ENCODE measurements at regions not wholly inside any gene's neighbourhood (a gene's known extent, or its start where the extent isn't known, plus 50 kb on each side); places are given as distances from the start of the nearest gene placed in this dataset.

GRCh38 chr10:26939290-26939961 lies 78.7 kb upstream of the ABI1 start:
- Mint-ChIP-seq H3K36me3 (ENCODE audit: insufficient read depth in 1 of 3, low read depth in 3 of 3) (no peaks in the 10 kb centered on the region), H3K4me3 (no peak overlapping the region; a peak in 1 of 5 replicates), H3K27me3 (ENCODE audit: low read depth) (peaks cover 5% of the 10 kb centered on the region), H3K9me3 (no peaks in the 10 kb centered on the region), H3K27ac (peak overlapping the region in 2 of 3 experiments; percentile 76 to 91; a peak in 4 of 7 replicates), H3K4me1 (peaks cover 14 to 18% of the 10 kb centered on the region in 2 experiments)
- Histone ChIP-seq H4K5ac (ENCODE audit: insufficient read length, low read depth, low read length) (no peak overlapping the region), H2BK120ac (ENCODE audit: low read depth, low read length, poor library complexity, severe bottlenecking) (no peak overlapping the region), H2BK12ac (ENCODE audit: insufficient read length, low read depth, low read length) (no peak overlapping the region), H2BK5ac (ENCODE audit: insufficient read length, low read length) (no peak overlapping the region), H3K79me1 (ENCODE audit: insufficient read depth, low read depth, low read length, poor library complexity, severe bottlenecking) (no peaks in the 10 kb centered on the region), H2BK15ac (ENCODE audit: low read depth, low read length) (no peak overlapping the region), H3K9ac (ENCODE audit: extremely low read depth, insufficient read length, low read length) (no peak overlapping the region), H4K20me1 (ENCODE audit: control insufficient read depth, insufficient read depth, insufficient read length) (no peaks in the 10 kb centered on the region), H3K23ac (ENCODE audit: insufficient read length, low read depth, low read length) (no peak overlapping the region), H2AK5ac (ENCODE audit: insufficient read length, low read length) (no peak overlapping the region), H3K4me2 (ENCODE audit: insufficient read depth, insufficient read length, low read length) (no peak overlapping the region), H3K4ac (ENCODE audit: low read depth, low read length) (no peak overlapping the region), H4K91ac (ENCODE audit: insufficient read length, low read depth, low read length) (no peak overlapping the region), H2BK20ac (ENCODE audit: low read depth, low read length, poor library complexity, severe bottlenecking) (no peak overlapping the region), H3K9me3 (ENCODE audit: control insufficient read depth, low read depth, low read length) (no peaks in the 10 kb centered on the region), H3K27me3 (ENCODE audit: insufficient read depth, low read length) (no peaks in the 10 kb centered on the region), H3K79me2 (ENCODE audit: insufficient read depth, low read length) (no peaks in the 10 kb centered on the region), H3K14ac (ENCODE audit: insufficient read depth, low read length) (no peak overlapping the region), H3K56ac (ENCODE audit: insufficient read length, low read depth, low read length) (no peak overlapping the region), H3K18ac (ENCODE audit: insufficient read length, low read depth, low read length) (peak overlapping the region; percentile 9), H4K8ac (replicated peaks; ENCODE audit: insufficient read length, low read depth, low read length) (no peak overlapping the region), H3K4me1 (ENCODE audit: insufficient read depth, low read length) (no peaks in the 10 kb centered on the region), H3K23me2 (ENCODE audit: insufficient read length, low read depth, low read length, poor library complexity, severe bottlenecking) (no peaks in the 10 kb centered on the region), H2AFZ (ENCODE audit: low read length) (no peak overlapping the region), H3K27ac (ENCODE audit: insufficient read length, low read depth, low read length) (no peak overlapping the region), H3T11ph (ENCODE audit: low read length) (no peak overlapping the region)
- TF ChIP-seq CTCF (conservative IDR thresholded peaks at IDR 0.05), result no peak
- WGBS (ENCODE audit: extremely low coverage, insufficient read length, low lambda C conversion rate), result no CpG with 5 or more reads among the region's 22 CpGs
- DNase-seq, result peak; percentile 40
